C4-2B (cell line): ENCODE measurements at regions not wholly inside any gene's neighbourhood (a gene's known extent, or its start where the extent isn't known, plus 50 kb on each side); places are given as distances from the start of the nearest gene placed in this dataset.
"Not testable (repeated sequence)": the region's sequence is repeated elsewhere in the genome, so short reads cannot be mapped to it uniquely, and the experiment has no call there.

ENCODE experiments used
- H3K27ac ChIP-seq: fragments of 450-650 bp; 2 replicates; pipeline ENCODE4 v1.5.1; 2017
- CTCF ChIP-seq: fragments of 450-650 bp; conservative IDR thresholded peaks from 2 replicates; pipeline ENCODE4 v1.5.1; 2017; ENCODE audit warnings: mild to moderate bottlenecking
- ZFX ChIP-seq: fragments of 450-650 bp; IDR thresholded peaks from 2 replicates; pipeline ENCODE4 v1.6.1; 2017

GRCh38 chr7:29641651-29642050 lies 78.0 kb downstream of the PRR15 start:
- no peak for TF ChIP-seq CTCF
- TF ChIP-seq ZFX = no peak
- H3K27ac ChIP-seq = no peak overlapping the region

GRCh38 chr7:29642494-29643155 lies 79.0 kb downstream of the PRR15 start:
- no peak overlapping the region for H3K27ac ChIP-seq
- no peak for TF ChIP-seq CTCF
- TF ChIP-seq ZFX = no peak

- H3K27ac ChIP-seq = not testable (repeated sequence)
These were observed 82.5 kb downstream of the PRR15 start for GRCh38 chr7:29646116-29646515.

- no peak overlapping the region for H3K27ac ChIP-seq
- no peak for TF ChIP-seq ZFX
These were observed 83.5 kb downstream of the PRR15 start for GRCh38 chr7:29647020-29647654.

- H3K27ac ChIP-seq = not testable (repeated sequence)
These were observed 84.1 kb downstream of the PRR15 start for GRCh38 chr7:29647691-29648210.

- no peak overlapping the region for H3K27ac ChIP-seq
These were observed 85.5 kb downstream of the PRR15 start for GRCh38 chr7:29649028-29649716.

GRCh38 chr7:29649876-29650275 lies 86.2 kb downstream of the PRR15 start:
- TF ChIP-seq ZFX (no peak), CTCF (no peak)
- H3K27ac ChIP-seq = no peak overlapping the region

More at GRCh38 chr7:29649028-29649716, 85.5 kb downstream of the PRR15 start:
- TF ChIP-seq ZFX (no peak), CTCF (no peak)

- no peak overlapping the region for H3K27ac ChIP-seq
- no peak for TF ChIP-seq ZFX
- TF ChIP-seq CTCF = no peak
These were observed 87.8 kb downstream of the PRR15 start for GRCh38 chr7:29651477-29651876.

GRCh38 chr7:29652556-29652955 lies 88.9 kb downstream of the PRR15 start:
- no peak overlapping the region for H3K27ac ChIP-seq
- TF ChIP-seq CTCF (no peak), ZFX (no peak)

- not testable (repeated sequence) for H3K27ac ChIP-seq
These were observed 90.7 kb downstream of the PRR15 start for GRCh38 chr7:29654340-29654739.
